Activated naive CD4-positive, alpha-beta T cell treated with Interleukin-2 at 50 U/mL for 16 hours (primary cell): ENCODE measurements at regions not wholly inside any gene's neighbourhood (a gene's known extent, or its start where the extent isn't known, plus 50 kb on each side); places are given as distances from the start of the nearest gene placed in this dataset.
"Not testable (repeated sequence)": the region's sequence is repeated elsewhere in the genome, so short reads cannot be mapped to it uniquely, and the experiment has no call there.

Source experiments
- DNase-seq: peaks from one replicate; pipeline ENCODE4 v3.0.0-alpha.2; 2020

DNA sequence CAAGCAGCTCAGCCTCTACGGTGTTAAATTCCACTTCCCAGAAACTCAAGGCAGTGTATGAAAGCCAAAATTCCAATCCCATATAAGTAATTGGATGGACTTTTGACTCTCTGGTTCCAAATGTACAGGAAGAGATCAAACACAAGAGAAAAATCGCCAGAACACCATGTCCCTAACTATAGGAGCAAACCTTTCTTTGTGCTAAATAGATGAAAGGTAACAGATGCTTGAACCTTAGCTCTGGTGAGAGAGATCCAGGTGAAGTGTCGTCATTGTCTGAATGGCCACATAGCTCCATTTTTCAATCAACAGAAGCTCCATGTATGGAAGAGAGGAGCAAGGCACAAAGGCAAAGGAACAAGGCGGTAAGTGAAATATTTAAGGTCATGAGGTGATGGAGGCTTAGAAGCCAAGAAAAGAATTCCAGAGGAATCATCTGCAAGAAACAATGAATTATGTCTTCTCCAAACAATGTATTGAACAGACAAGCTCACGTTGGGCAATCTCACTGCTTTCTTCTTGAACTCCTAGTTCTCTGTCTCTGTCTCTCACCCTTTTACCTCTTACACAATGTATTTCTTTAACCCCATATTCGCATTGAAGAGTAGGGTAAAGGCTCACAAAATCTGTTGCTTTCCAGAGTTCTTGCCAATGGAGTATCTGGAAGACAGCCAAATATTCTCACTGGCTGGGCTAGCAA, 585.1 kb downstream of the GATA3 start:
- no peak for DNase-seq

DNA sequence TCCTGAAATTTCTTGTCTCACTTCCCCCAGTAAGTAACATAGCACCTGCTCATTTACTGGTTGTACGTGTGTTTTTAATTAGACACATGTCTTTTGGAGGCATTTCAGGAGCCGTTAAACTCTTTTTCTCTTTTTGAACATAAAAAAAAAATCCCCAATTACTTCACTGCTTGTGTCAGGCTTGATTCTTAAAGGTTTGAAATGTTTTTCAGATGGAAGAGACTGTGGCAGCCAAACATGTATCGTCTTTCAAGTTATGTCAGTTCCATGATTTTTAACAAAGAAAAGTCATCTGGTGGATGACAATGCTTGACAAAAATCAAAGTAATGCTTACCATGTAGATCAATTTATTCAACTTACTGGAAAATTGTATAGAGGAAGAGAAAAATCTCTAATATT, 585.8 kb downstream of the GATA3 start:
- DNase-seq, result no peak

DNA sequence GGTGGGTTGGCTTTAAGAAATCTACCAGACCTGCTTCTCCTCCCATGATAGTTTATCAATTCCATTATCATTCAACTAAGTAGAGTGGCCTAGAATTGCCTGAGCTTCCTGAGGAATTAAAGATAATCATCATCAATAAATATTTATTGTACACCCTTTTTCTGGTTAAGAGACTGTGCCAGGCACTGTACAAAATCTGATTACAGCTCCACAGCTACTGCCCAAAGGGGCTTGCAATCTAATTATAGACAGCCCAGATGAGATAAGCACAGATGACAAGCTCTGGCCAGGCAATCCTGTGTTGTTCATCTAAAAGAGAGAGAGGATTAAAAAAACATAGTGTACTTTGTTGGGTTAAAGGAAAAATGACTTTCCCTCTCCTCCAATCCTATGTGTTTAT, 586.4 kb downstream of the GATA3 start:
- no peak for DNase-seq

DNA sequence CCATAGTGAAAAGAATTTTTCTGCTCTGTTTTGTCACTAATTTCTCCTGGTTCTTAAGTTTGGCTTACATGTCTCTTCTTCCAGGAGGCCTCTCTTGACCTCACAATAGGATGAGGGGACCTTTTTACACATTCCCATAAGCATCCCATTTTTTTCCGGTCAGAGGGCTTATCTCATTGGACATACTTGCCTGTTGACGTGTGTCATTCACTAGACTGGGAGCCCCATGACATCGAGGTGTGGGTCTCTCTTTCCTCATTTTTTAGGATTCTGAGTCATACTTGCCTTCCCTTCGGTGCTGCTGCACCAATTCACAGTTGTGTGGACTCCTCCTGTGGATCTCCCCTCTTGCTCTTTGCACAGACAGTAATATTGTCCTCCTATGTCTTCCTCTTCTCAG, 601.8 kb downstream of the GATA3 start:
- DNase-seq, result no peak

DNA sequence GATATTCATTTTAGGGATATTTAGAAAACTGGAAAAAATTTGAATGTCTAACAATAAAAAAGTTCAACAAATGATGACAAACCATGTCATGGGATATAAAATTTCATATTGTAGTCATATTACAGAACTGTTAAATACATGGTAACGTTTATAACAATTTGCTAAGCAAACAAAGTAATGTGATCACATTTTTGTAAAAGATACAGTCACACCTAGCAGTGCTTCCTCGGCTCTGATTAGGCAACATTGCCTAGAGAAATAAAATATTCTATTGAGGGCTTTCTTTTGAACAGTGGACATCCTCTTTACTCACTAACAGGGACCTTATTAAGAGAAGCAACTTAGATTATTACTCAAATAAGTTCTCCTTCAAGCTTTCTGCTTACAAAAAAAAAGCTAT, 605.5 kb downstream of the GATA3 start:
- no peak for DNase-seq

DNA sequence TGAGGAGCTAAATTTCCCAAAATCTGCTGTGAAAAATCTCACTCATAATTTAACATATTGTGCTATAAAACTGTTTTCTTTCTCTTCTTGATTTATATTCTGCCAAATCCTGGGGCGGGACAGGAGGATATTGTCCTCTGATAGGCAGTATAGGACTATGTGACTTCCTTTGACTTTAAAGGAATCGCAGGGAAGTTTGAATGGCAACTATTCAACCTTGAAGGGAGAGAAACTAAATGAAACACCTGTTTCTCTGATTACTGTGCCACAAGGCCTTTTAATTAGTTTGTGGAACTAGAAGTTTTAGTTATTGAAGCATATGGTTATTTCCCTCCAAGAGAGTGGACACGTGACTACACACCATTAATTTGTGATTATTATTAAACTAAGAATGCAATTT, 607.4 kb downstream of the GATA3 start:
- no peak for DNase-seq

DNA sequence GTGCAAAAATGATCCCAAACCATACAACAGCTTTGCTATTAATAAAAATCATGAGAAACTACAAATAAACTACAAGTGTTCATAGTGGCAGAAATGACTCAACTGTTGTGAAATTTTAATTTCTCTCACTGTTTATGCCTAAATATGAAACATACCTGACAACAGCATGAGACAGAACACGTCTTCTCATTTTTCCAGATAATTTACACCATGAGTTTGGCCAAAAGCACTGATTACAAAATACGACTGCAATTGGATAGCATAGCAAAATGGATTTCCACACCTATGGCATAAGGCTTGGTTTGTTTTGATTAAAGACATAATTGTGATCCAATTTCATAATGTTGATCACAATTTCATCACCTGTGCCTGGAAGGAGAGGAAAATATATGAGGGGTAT, 608.6 kb downstream of the GATA3 start:
- DNase-seq, result no peak

DNA sequence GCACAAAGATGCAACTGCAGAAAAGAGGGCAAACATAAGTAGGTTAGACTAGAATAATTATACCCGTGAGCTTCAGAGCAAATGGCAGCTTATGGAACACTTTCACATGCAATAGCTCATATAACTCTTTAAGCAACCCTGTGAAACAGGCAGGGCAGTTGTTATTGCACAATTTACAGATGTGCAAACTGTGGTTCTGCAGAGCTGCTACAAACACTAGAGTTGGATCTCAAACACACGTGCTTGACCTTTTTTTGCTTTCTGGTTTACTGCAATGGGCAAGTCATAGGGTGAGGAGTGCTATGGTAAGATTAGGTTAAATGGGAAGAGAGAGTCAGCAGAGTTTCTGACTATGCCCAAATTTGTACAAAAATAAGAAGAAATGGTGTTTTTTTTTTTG, 610.8 kb downstream of the GATA3 start:
- no peak for DNase-seq

DNA sequence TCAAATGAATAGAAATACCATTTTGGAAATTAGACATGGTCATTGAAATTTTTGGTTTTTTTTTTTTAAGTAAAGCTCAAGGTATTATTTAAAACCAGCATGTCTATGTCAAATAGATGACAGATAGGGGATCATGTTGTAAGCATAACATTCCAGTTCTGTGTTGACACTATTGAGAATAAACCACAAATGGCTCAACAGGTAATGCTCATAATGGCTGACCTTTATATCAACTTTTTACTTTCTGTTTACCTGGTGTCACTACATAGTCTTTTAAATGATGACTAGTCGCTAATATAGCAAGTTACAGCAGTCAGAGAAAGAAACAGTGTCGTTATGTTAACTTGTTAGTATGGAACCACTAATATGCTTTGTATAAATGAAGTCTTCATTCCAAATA, 616.0 kb downstream of the GATA3 start:
- DNase-seq, result no peak

DNA sequence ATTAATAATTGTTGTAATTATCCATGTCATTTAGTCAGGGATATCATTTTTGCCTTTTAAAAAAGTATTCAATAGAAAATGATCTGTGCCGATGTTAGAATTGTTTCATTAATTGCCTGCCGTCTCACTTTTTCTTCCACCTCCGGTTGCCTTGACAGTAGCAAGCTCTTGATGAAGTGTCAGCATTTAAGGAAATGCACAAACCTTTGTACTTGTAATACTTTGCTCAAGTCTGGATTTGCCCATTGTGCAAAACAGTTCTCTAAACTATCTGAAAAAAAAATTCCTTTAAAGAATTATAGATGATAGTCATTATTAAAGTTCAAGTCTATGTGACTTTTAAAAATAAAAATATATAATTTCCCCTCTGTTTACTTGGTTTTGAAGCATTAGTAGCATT, 619.7 kb downstream of the GATA3 start:
- DNase-seq, result no peak

DNA sequence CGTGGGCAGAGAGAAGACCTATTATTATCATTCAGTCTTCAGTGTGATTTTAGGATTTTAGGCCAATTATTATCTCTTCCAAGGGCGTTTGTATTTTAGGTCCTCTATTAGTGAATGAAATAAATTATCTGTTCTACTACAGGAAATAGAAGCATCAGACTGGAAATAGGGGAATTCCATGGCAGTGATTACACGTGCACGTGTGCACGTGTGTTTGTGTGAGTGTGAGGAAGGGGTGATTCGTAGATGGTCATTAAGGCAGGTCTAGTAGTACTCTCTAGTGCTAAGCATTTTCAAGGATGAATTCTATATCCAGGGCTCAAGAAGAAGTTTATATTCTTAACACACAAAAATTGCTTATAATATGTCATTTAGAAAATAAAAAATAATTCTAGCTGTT, 623.2 kb downstream of the GATA3 start:
- no peak for DNase-seq

DNA sequence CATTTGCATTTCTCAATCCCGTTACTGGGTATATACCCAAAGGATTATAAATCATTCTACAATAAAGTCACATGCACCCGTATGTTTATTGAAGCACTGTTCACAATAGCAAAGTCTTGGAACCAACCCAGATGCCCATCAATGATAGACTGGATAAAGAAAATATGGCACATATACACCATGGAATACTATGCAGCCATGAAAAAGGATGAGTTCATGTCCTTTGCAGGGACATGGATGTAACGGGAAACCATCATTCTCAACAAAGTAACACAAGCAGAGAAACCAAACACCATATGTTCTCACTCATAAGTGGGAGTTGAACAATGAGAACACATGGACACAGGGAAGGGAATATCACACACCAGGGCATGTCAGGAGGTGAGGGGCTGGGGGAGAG, 630.4 kb downstream of the GATA3 start:
- DNase-seq, result not testable (repeated sequence)

DNA sequence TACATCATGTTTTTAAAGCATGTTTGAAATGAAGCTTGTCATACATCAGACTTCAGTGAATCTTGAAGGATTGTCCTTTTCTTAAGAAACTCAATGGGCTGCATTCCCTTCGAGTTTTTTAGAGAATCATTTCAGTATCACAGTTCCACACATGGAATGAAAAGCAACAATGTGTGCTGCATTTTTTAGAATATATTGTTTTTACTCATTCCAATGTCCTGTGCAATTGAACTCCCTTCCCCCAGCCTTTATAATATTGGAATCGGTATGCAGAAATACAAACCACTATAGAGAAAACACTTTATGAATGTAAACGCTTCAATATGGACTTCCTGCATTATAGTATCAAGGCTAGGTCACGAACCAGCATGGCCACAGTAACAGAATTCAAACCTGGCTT, 634.4 kb downstream of the GATA3 start:
- no peak for DNase-seq

DNA sequence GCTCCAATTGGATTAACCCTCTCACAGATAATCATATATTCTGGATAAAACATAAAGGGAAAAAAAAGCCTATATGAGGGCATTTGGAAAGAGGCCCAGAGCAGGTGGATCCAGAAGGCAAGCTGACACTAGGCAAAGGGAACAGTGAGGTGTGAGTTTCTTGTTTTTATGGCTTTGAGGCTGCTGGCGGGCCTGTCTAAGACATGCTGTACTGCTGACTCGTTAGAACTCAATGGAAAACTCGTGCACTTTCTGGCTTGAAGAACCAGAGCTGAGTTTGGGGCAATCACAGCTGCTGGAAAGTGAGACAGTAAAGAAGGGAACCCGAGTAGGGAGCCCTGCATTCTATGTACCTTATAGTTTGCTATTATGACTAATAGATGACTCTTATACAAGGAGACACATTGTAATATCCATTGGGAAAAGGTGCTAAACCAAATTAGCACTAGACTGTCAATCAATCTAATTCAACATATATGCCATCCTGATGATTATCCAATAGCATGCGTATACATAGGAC, 637.1 kb downstream of the GATA3 start:
- no peak for DNase-seq

DNA sequence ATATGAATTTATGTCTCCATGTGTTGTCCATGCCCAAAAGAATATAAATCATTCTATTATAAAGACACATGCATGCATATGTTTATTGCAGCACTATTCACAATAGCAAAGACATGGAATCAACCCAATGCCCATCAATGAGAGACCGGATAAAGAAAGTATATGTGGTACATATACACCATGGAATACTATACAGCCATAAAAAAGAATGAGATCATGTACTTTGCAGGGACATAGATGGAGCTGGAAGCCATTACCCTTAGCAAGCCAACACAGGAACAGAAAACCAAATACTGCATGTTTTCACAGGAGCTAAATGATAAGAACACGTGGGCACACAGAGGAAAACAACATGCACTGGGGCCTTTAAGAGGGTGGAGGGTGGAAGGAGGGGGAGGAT, 639.1 kb downstream of the GATA3 start:
- DNase-seq, result not testable (repeated sequence)

DNA sequence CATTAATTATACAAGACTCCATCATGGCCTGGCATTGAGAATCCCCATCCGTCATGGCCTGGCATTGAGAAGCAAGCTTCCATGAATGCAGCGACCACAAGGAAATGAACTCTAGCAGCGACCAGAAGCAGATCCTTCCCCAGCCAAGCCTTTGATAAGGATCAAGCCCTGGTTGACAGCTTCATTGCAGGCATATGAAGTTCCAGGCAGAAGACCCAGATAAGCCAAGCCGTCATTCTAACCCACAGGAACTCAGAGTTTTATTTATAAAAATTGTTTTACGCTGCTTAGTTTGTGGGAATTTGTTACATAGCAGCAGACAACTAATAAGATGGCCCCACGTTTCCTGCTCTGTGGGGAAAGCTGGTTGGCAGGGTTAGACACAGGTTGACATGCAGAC, 642.3 kb downstream of the GATA3 start:
- DNase-seq, result no peak

DNA sequence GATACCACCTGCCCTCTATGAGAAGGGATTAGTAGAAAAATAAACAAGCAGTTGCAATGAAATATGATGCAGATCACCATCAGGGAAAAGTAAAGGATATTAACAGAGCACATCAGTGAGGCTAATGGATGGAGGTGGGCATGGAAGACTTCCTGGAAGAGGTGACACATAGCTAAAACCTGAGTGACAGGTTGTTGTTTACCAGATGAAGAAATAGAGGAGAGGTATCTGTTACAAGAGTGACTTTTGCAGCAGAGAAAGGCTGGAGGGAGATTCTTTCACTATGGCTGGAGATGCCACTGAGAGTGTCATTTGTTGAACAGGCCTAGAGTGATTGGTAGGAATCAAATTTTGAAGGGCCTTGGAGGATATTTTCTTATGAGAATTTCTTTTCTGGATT, 646.2 kb downstream of the GATA3 start:
- DNase-seq, result no peak

DNA sequence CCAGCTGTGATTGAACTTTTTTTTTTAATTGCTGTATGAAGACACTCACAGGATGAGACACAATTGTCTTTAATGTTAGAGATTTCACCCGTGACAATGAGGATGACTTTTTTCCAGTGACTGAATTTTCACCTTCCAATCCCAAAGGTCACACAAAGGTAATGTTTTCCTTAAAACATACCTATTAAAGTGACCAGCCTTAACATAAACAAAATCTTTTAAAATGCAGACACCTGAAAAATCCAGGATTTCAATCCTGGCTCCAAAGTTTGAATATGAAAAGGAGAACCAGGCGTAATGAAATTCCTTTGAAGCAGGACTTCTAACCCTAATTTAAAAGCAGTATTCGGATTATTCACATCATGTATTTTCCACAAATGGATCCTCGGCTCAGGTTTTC, 647.7 kb downstream of the GATA3 start:
- no peak for DNase-seq

DNA sequence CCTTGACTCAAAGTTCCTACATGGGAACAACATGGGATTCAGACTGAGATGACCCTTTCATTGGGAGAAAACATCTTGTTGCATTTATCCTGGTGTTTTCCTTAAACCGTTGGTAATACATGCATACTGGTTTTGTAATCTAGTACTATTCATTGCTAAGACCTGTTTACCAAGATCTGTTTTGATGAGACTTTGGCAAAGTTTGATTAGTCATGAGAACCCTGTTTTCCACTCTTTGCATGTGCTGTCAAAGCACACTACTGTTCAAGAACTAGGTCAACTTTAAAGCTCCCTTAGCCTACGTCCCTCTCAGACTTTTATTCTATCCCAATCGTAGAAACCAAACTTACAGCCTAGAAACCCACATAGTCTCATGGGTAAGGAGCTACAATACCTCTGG, 650.9 kb downstream of the GATA3 start:
- no peak for DNase-seq

DNA sequence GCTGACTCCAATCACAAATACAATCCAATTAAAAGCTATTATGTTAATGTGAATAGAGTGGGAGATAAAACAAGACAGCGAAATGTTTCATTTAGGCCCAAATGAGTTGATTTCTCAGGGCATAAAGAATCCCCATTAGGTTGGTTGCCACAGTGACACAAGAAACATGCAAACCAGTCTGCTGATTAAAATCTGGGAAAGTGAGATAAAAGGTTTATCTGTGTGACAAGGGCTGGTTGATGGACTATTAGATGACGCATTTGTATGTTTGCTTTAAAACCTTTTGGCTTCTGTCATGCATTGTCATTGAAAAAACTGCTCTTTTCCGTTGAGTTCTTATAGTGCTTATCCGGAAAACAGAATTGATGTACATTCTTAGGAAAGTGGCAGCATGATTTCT, 658.2 kb downstream of the GATA3 start:
- DNase-seq, result no peak

DNA sequence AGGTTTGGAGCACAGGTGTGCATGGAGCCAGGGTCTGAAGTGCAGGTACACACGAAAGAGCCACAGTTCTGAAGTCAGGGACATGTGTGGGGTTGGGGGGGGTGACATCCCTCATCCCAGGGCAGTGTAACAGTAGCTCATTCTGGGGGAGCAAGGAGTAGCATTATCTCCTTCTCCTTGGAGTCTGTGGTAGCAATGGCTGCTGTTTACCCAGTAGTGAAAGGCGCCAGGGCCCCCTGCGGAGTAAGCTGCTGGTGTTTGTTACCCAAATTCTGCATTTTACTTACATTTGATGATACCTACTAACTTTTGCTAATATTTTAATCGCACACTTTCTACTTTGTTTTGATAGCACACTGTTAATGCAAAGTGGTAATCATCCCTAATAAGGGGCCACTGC, 665.5 kb downstream of the GATA3 start:
- no peak for DNase-seq

DNA sequence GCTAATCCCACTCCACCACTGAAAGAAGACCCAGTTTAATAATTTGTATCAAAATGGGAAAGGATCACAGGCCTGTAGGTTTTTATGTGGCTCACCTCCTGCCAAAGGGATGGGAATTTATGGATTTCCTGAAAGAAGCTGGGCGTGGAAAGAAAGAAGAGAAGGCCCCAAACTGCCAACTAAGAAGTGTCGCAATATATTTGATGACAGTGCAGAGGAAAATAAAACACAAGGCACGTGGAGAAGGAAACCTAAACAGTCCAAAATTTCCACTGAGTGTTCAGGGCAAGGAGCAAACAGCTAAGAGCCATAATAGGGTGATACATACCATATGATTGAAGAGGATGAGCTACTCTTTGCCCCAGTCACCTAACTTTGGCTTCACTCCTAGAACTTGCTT, 667.2 kb downstream of the GATA3 start:
- DNase-seq, result no peak

DNA sequence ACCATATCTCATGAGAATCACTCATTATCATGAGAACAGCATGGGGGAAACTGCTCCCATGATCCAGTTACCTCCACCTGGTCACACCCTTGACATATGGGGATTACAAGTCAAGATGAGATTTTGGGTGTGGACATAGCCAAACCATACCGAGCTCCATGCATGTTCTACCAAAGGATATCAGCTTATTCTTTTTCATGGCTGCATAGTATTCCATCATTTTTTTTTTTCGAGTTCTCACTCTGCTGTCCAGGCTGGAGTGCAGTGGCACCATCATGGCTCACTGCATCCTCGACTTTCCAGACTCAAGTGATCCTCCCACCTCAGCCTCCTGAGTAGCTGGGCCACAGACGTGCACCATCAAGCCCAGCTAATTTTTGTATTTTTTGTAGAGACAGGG, 668.3 kb downstream of the GATA3 start:
- no peak for DNase-seq

DNA sequence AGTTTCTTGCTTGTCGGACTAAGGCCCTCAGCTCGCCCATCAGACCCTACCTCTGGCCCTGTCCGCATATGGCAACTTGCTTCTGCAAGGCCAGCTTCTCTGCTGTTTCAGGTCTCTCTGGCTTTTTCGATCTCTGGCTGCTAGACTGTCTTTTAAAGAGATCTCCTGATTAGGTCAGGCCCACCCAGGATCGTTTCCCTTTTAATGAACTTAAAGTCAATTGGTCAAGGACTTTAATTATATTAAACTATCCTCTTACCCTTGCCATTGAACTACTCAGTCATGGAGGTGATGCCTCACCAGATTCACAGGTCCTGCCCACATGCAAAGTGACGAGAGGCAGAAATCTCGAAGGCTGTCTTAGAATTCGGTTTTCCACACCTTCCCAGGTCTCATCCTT, 670.9 kb downstream of the GATA3 start:
- no peak for DNase-seq

DNA sequence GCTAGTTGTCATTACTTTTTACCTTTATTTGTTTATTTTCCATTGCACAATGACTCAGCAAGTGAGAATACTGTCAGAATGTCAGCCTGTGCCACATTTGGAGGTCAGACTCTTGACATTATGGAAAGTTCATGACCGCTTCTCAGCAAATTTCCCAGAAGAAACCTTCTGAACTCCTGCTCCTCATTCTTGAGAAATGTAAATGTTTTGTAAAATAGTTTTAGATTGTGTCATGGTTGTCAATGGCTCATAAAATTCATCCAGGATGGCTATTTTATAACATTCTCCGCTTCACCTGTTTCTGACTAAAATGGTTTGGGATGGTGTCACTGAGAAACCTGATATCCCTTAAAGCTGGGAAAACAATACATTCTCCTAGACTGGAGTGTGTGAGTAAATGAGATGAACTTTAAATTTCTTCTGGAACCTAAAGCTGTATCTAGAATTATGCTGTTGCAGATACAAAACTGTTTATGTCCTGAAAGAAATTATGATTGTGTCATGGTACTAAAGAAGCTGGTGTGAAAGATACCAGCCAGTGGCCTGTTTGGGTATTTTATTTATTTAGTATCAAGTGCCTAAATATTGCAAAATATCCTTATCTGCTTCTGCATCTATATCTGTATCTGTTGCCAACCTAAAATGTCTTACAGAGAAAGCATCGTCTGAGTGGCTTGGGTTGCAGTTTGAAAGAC, 671.7 kb downstream of the GATA3 start:
- no peak for DNase-seq
